Osteocyte (in vitro differentiated cells): ENCODE measurements at regions not wholly inside any gene's neighbourhood (a gene's known extent, or its start where the extent isn't known, plus 50 kb on each side); places are given as distances from the start of the nearest gene placed in this dataset.

Experiments used
- DNase-seq: peaks from one replicate; pipeline ENCODE4 v3.0.0; 2021; ENCODE audit warnings: mixed read lengths; ENCODE audit not compliant: unreplicated experiment; ENCODE audit errors: extremely low spot score
- H3K27ac Mint-ChIP-seq: one replicate; pipeline ENCODE4 v1.8.0; 2021; ENCODE audit warnings: mild to moderate bottlenecking, mixed read lengths; ENCODE audit not compliant: unreplicated experiment
- H3K27me3 Mint-ChIP-seq: one replicate; pipeline ENCODE4 v1.8.0; 2021; ENCODE audit warnings: mixed read lengths; ENCODE audit not compliant: unreplicated experiment
- H3K36me3 Mint-ChIP-seq: one replicate; pipeline ENCODE4 v1.8.0; 2021; ENCODE audit warnings: mixed read lengths; ENCODE audit not compliant: unreplicated experiment
- H3K4me1 Mint-ChIP-seq: one replicate; pipeline ENCODE4 v1.8.0; 2021; ENCODE audit warnings: mixed read lengths; ENCODE audit not compliant: unreplicated experiment
- H3K4me3 Mint-ChIP-seq: one replicate; pipeline ENCODE4 v1.8.0; 2021; ENCODE audit warnings: mild to moderate bottlenecking, moderate library complexity, mixed read lengths; ENCODE audit not compliant: unreplicated experiment
- H3K9me3 Mint-ChIP-seq: one replicate; pipeline ENCODE4 v1.8.0; 2021; ENCODE audit warnings: mixed read lengths; ENCODE audit not compliant: unreplicated experiment
- TF ChIP-seq, protein P1 (sequence below): fragments of 200-600 bp; sonication (generic); IDR thresholded peaks from 2 replicates; pipeline ENCODE4 v1.5.0; 2021; ENCODE audit warnings: antibody characterized with exemption, mild to moderate bottlenecking, moderate library complexity

DNA sequence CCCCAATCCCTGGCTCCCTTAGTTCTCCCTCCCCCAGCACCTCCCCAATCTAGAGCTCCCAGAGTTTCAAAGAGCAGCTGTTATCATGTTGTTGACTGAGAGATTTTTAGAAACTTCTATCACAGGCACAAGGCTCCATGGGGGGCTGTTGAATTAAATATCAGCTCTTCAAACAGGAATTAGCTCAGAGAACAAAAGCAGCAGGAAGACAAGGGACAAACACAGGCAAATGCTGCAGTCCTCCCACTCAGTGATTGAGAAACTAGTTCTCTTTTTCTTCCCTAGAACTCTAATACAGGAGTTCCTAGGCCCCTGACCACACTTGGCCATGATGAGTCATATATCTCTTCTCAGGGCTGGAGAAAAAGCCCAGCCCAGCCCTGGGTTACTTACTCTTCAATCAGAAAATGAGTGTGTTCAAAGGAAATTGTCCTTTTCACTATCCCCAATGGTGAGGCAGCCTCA, 262.1 kb downstream of the IGSF11 start:
- DNase-seq, result no peak
- TF ChIP-seq, protein P1, sequence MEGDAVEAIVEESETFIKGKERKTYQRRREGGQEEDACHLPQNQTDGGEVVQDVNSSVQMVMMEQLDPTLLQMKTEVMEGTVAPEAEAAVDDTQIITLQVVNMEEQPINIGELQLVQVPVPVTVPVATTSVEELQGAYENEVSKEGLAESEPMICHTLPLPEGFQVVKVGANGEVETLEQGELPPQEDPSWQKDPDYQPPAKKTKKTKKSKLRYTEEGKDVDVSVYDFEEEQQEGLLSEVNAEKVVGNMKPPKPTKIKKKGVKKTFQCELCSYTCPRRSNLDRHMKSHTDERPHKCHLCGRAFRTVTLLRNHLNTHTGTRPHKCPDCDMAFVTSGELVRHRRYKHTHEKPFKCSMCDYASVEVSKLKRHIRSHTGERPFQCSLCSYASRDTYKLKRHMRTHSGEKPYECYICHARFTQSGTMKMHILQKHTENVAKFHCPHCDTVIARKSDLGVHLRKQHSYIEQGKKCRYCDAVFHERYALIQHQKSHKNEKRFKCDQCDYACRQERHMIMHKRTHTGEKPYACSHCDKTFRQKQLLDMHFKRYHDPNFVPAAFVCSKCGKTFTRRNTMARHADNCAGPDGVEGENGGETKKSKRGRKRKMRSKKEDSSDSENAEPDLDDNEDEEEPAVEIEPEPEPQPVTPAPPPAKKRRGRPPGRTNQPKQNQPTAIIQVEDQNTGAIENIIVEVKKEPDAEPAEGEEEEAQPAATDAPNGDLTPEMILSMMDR, result no peak
- Mint-ChIP-seq H3K27ac (no peak overlapping the region), H3K27me3 (peaks cover 9% of the 10 kb centered on the region), H3K36me3 (no peaks in the 10 kb centered on the region), H3K4me3 (no peak overlapping the region), H3K9me3 (no peaks in the 10 kb centered on the region), H3K4me1 (no peaks in the 10 kb centered on the region)

DNA sequence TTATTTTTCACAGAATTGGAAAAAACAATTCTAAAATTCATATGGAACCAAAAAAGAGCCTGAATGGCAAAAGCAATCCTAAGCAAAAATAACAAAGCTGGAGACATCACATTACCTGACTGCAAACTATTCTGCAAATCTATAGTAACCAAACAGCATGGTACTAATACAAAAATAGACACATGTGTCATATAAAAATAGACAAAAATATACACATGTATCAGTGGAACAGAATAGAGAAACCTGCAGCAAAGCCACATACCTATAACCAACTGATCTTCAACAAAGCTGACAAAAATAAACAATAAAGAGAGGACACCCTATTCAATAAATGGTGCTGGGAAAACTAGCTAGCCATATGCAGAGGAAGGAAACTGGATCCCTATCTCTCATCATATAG, 259.6 kb downstream of the IGSF11 start:
- H3K9me3 Mint-ChIP-seq, result no peaks in the 10 kb centered on the region
- H3K36me3 Mint-ChIP-seq, result no peaks in the 10 kb centered on the region
- no peak for DNase-seq
- H3K4me3 Mint-ChIP-seq, result no peak overlapping the region
- H3K27ac Mint-ChIP-seq, result no peak overlapping the region
- H3K4me1 Mint-ChIP-seq, result no peaks in the 10 kb centered on the region
- H3K27me3 Mint-ChIP-seq, result peaks cover 9% of the 10 kb centered on the region
- TF ChIP-seq, protein P1, result no peak

DNA sequence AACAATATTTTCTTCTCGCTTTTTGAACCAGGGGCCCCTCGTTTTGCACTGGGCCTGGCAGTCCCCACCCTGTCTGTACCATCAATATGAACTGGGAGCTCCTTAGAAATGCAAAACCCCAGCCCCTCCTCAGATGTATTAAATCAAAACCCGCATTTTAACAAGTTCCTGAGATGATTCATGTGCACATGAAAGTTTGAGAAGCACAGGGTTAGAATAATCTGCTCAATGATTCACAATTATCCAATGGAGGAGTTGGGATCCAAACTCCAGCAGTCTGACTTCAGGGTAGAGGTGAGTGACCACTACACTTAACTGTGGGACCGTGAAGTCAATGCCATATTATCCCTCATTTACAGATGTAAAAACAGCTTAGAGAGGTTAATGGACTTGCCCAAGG, 256.4 kb downstream of the IGSF11 start:
- Mint-ChIP-seq H3K4me3 (no peak overlapping the region), H3K27ac (no peak overlapping the region), H3K9me3 (no peaks in the 10 kb centered on the region), H3K36me3 (no peaks in the 10 kb centered on the region), H3K4me1 (no peaks in the 10 kb centered on the region), H3K27me3 (peaks cover 15% of the 10 kb centered on the region)
- TF ChIP-seq, protein P1, result no peak
- DNase-seq, result no peak

DNA sequence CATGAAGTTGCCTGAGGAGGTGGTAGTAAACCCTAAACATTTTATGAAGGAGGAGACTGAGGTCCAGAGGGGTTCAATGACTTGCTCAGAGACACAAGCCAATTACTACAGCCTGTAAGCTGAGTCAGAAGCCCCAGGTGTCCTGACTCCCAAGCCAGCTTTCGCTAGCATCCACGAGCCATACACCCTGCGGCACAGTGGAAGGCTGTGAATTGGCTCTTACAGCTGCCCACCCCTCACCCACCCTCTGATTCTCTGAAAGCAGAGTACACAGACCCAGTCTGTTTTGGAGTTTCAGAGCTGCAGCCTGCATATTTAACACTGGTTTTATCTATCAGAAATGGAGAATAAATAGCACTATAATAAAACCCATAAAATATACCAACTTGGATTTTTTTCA, 253.4 kb downstream of the IGSF11 start:
- TF ChIP-seq, protein P1, result no peak
- H3K4me1 Mint-ChIP-seq, result no peaks in the 10 kb centered on the region

DNA sequence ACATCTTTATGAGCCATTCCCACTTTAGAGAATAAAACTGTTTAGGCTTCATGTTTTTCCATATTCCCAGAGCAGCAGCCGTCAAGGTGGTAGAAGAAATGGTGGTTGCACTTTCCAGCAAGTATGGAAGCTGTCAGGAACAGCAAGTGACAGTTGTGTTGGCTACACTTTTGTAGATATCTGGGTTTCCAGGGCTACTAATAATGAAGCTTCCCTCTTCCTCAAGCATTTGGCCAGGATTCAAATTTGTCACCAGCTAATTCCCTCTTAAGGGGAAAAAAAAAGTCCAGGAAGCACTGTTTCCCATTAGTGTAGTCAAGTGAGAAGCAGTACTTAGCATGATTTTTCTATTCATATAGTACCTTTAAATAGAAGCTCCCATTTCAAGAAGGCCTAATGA, 252.8 kb downstream of the IGSF11 start:
- DNase-seq, result no peak
- Mint-ChIP-seq H3K4me3 (no peak overlapping the region), H3K9me3 (no peaks in the 10 kb centered on the region), H3K27me3 (peaks cover 8% of the 10 kb centered on the region), H3K36me3 (no peaks in the 10 kb centered on the region), H3K4me1 (no peaks in the 10 kb centered on the region), H3K27ac (no peak overlapping the region)
- TF ChIP-seq, protein P1, result no peak

More for the DNA sequence above, 253.4 kb downstream of the IGSF11 start:
- no peak overlapping the region for H3K27ac Mint-ChIP-seq
- H3K27me3 Mint-ChIP-seq, result peaks cover 8% of the 10 kb centered on the region
- no peak for DNase-seq
- no peaks in the 10 kb centered on the region for H3K9me3 Mint-ChIP-seq
- no peak overlapping the region for H3K4me3 Mint-ChIP-seq
- H3K36me3 Mint-ChIP-seq, result no peaks in the 10 kb centered on the region
